ENCODE measurements at regions not wholly inside any gene's neighbourhood (a gene's known extent, or its start where the extent isn't known, plus 50 kb on each side); places are given as distances from the start of the nearest gene placed in this dataset.
"Not testable (repeated sequence)": the region's sequence is repeated elsewhere in the genome, so short reads cannot be mapped to it uniquely, and the experiment has no call there.

DNA sequence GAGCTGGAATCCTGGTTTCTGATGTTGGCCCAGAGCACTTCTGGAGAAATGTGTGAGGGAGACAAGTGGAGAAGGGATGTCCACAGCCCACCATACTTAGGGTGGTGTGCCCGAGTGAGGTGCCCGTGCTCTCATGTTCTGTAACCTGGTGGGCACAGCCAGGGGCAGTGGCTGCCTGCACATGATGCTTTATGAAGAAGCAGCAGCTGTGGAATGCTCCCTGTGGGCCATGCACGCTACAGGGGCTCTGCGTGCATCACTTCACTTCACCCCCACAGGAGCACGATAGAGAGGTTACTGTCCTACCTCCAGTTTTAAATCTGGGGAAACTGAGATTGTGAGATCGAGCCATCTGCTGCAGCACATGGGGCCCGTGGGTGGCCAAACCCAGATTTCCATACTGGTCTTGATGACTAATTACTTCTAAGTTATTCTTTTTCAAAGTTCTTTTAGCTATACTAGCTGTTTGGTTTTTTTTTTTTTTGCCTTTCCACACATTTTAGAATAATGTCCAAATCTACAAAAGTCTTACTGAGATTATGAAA lies 441.6 kb downstream of the GADD45G start:
- no peak for DNase-seq

DNA sequence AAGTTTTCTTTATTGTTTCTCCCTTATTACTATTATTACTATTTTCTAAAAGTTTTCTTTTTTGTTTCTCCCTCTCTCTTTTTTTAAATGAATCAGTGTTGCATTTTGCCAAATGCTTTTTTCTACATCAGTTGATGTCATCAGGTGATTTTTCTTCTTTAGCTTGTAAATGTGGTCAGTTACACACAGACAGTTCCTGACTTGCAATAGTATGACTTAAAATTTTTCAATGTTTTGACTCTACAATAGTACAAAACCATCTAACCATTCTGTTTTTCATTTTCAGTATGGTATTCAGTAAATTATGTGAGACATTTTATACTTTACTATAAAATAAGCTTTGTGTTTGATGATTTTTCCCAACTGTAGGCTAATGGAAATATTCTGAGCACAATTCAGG lies 443.0 kb downstream of the GADD45G start:
- no peak for DNase-seq

GRCh38 chr9:90052366-90052765 lies 447.6 kb downstream of the GADD45G start:
- DNase-seq, result no peak

GRCh38 chr9:90053027-90053426 lies 448.2 kb downstream of the GADD45G start:
- DNase-seq, result no peak

DNA sequence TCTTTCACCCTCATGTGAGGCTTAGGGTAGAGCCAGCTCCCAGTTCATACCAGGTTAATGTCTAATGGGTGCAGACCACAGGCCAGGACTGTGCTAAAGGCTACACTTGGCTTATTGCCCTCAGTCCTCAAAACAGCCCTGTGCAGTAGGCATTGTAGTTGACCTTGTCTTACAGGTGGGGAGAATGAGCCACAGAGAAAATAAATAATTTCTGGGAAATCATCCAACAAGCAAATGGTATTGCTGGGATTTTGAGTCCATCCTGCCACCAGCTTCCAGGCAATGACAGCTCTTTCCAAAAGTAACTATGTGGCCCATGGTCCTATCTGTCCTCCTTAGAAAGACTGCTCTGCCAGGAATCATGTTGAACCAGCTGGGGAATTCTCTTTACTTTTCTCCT lies 450.0 kb downstream of the GADD45G start:
- DNase-seq, result no peak

DNA sequence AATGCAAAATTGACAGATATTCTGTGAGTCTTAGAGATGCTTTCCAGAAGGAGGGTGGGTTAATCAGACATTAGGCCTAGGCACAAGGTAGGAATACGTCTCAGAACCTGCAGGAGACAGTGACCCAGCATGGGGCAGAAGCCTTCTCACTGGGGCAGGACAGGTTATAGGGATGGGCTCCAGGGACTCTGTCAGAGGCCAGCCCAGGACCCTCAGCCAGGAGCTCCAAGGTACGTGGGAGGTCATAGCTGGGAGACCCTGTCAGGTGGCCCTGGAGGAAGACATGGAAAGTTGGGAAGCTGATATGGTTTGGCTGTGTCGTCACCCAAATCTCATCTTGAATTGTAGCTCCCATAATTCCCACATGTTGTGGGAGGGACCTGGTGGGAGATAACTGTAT lies 450.4 kb downstream of the GADD45G start:
- no peak for DNase-seq

GRCh38 chr9:90057361-90057760 lies 452.5 kb downstream of the GADD45G start:
- DNase-seq, result no peak

- no peak for DNase-seq
Observed at GRCh38 chr9:90058182-90058763, 453.5 kb downstream of the GADD45G start.

GRCh38 chr9:90059436-90059835 lies 454.6 kb downstream of the GADD45G start:
- no peak for DNase-seq

DNA sequence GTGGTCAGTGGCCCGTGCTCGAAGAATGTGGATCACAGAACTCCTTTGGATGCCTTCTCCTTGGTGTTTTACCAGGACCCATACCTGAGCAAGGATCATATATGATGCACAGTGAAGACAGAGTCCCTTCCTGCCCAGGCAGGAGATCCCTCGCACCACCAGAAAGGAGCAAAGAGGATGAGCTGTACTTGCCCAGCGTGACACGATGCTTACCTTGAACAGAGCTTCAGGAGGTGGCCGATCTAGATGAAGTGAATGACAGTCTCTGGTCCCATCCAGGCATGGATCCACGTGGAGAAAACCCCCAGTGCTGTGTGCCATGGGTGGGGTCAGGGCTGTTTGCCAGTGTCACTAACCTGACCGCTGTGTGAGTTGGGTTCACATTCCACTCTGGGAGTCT lies 455.4 kb downstream of the GADD45G start:
- no peak for DNase-seq

DNA sequence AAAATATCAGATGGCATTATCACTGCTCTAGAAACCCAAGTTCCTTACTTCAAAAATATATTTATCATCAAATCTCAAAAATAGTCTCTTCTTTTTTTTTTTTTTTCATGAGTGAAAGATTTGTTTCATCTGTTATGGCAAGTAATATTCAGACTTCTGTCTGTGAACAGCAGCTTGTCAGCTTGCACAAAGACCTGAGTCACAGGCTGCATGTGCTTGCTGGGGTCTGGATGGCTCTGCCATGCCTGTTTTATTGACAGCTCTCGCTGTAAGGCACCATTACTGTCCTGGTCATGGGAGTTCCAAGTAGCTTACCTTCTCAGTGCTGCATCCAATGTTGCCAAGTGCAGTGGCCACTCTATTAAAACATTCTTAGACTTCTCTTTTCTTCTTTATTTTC lies 456.4 kb downstream of the GADD45G start:
- DNase-seq, result no peak

DNA sequence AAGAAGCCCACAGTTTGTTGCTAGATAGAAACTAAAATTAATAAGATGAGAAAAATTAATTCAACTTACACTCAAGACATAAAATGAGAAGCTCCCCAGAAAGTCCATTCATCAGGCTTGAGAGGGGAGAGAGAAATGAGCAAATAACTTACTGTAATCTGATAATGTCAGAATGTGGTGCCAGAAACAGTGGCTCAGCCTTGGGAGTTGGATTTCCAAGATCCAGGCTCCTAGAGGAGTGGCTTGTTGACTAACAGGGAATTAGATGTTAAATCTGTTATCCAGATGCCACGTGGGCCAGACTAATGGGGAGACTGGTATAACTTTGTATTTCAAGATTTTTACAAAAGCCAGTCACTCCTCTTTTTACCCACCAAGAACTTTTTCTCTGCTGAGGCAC lies 458.2 kb downstream of the GADD45G start:
- DNase-seq, result no peak

DNA sequence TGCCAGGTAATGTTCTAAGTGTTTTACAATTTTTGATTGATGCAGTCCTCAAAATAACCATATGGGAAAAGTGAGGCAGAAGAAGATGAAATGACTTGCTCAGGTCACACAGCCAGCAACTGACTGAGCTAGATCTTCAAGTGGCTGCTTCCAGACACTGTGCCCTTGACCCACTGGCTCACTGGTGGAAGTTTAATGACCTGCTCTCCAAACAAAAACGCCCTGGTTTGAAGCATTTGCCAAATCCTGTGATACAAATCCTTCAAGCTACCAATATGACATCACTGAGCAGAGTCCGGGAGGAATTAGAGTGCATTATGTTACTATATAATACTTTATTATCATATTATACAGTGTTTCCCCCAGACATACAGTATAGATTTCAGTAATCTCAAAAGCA lies 459.4 kb downstream of the GADD45G start:
- DNase-seq, result no peak

DNA sequence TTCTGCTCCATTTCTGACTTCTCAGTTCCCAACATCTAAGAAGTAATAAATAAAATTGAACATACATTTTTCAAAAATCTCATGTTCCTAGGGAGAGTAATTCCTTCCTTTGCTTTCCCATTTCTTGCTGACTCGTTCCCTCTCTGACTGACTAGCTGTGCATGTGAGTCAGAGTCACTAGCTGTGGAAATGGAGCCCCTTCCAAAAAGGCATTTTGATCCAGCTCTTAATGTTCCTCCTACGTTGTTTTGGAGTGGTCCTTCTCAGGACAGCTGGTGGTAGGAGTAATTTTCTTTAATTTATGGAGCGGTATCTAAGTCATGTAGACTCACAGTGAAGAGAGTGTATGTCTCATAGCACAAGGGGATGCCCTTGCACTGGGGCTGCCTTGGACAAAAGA lies 460.2 kb downstream of the GADD45G start:
- no peak for DNase-seq

- no peak for DNase-seq
Observed at GRCh38 chr9:90065851-90066250, 461.0 kb downstream of the GADD45G start.

- DNase-seq, result no peak
Observed at GRCh38 chr9:90069085-90069484, 464.3 kb downstream of the GADD45G start.

DNA sequence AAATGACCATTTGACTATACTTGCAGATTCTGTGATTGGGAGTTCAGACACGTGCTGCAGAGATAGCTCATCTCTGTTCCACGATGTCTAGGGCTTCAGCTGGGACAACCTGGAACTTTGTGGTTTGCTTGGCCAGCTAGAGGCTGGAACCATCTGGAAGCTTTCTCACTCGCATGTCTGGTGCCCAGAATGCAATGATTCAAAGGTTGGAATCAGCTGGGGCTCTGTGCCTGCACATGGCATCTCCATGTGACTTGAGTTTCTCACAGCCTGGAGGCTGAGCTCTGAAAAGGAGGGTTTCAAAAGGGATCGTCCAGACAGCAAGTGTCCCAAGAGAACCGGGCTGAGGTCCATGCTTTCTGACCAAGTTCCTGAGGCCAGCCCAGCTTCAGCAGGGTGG lies 465.2 kb downstream of the GADD45G start:
- no peak for DNase-seq

- DNase-seq, result no peak
Observed at GRCh38 chr9:90070469-90070868, 465.7 kb downstream of the GADD45G start.

DNA sequence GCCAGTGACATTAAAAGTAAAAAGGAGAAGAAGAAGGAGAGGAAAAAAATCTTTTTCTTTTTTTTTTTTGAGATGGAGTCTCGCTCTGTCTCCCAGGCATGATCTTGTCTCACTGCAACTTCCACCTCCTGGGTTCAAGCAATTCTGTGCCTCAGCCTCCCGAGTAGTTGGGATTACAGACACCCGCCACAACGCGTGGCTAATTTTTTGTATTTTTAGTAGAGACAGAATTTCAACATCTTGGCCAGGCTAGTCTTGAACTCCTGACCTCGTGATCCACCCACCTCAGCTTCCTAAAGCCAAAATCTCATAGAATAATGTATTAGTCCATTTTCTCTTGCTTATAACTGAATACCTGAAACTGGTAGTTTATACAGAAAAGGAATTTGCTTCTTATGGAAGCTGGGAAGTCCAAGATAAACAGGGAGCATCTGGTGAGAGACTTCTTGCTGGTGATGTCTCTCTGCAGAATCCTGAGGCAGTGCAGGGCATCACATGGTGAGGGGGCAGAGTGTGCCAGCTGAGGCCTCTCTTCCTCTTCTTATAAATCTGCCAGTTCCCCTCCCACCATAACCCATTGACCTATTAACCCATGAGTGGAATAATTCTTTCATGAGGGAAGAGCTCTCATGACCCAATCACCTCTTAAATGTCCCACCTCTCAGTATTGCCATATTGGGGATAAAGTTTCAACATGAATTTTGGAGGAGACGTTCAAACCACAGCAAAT lies 466.3 kb downstream of the GADD45G start:
- DNase-seq, result no peak

GRCh38 chr9:90073186-90073945 lies 468.6 kb downstream of the GADD45G start:
- no peak for DNase-seq

DNA sequence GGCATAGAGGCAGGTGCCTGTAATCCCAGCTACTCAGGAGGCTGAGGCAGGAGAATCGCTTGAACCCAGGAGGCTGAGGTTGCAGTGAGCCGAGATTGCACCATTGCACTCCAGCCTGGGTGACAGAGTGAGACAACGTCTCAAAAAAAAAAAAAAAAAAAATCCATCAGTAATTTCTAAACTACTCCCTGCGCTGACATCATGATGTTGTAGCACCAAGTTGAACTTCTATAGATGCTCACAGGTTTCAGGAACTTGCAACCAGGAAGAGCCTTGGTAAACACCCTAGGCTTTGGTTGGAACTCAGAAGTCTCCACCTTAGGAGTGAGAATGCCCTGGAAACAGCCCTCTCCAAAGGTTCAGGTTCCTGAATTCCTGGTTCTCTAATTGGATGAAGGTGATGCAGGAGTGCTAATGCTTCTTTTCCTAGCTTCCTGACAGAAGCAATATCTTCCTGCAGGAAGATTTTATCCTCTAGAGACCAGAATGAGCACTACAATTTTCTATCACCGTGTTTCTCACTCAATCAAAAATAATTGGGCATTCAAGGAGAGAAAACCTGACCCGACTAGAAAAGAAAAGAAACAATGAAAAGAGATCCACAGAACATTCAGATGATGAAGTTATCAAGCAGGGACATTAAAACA lies 469.6 kb downstream of the GADD45G start:
- no peak for DNase-seq

GRCh38 chr9:90077598-90077997 lies 472.8 kb downstream of the GADD45G start:
- DNase-seq, result not testable (repeated sequence)

DNA sequence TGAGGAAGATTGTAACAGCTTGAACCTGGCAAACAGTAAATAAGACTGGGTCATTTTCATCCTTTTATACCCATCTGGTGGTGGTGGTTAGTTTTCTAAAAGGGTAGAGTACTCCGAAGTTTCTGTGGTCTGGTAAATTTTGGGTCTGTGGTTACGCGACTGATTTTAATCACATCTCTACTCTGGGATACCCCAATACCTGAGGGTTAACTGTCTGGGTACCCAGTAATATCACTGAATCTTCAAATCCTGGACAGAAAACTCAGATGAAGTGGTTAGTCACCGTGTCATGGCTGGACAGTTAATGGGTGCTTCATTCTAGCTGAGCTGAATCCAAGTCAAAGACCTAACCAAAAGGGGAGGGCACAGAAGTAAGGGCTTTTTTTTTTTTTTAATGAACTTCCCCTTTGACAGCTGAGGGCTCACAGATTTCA lies 474.2 kb downstream of the GADD45G start:
- DNase-seq, result no peak

Measured in kidney glomerular epithelial cell (primary cell).